ENCODE measurements at regions not wholly inside any gene's neighbourhood (a gene's known extent, or its start where the extent isn't known, plus 50 kb on each side); places are given as distances from the start of the nearest gene placed in this dataset.
"Not testable (repeated sequence)": the region's sequence is repeated elsewhere in the genome, so short reads cannot be mapped to it uniquely, and the experiment has no call there.

GRCh38 chr1:222051311-222051710 is 309.4 kb upstream of the DUSP10 start:
- not testable (repeated sequence) for TF ChIP-seq YY1 (IDR thresholded peaks at IDR 0.05; ENCODE audit: insufficient read depth, insufficient read length); ZNF274 (IDR thresholded peaks at IDR 0.05; ENCODE audit: low read depth, low read length); SUZ12 (IDR thresholded peaks at IDR 0.05; ENCODE audit: extremely low read depth, insufficient read depth, insufficient read length)

Measured in NT2/D1 (cell line).